HPDE6-E6E7 (cell line): ENCODE measurements at regions not wholly inside any gene's neighbourhood (a gene's known extent, or its start where the extent isn't known, plus 50 kb on each side); places are given as distances from the start of the nearest gene placed in this dataset.
"Not testable (repeated sequence)": the region's sequence is repeated elsewhere in the genome, so short reads cannot be mapped to it uniquely, and the experiment has no call there.

Experiments used
- DNase-seq: peaks from one replicate; pipeline ENCODE4 v3.0.0; 2011; ENCODE audit warnings: missing footprints; ENCODE audit errors: extremely low spot score

DNA sequence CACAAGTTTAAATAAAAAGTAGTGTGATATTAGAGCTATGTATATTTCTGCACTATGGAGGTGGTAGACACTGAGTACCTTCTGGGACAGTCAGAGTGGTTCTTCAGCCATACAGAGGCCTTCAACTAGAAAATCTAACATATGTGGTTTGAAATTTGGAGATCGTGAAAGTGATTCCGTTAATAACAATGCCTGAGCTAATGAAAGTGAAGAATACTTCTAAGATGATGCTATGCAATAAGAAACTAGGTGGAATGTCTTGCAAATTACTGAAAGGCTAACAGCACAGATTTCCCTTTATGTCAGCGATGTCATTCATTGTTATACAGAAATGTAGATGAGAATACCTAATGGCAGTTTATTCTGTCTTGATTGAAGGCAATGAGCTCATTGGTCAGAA, 1984.7 kb upstream of the RAG2 start:
- no peak for DNase-seq

DNA sequence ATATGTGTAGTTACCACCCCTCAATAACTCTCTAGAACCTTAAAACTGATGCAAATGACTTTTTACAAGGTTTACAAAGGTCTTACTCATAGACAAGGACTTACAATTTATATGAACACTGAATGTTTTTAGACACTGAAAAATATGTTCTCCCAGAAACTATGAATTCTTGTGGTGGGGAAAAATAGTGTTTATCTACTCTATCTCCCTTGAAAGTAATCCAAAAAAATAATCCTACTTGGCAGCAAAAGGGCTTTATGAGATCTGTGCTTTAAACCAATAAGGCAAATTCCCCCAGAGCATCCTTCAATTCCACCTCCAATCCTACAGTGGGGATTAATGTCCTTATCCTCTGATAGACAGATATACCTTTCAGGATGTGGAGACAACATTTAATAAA, 1984.1 kb upstream of the RAG2 start:
- DNase-seq: no peak

DNA sequence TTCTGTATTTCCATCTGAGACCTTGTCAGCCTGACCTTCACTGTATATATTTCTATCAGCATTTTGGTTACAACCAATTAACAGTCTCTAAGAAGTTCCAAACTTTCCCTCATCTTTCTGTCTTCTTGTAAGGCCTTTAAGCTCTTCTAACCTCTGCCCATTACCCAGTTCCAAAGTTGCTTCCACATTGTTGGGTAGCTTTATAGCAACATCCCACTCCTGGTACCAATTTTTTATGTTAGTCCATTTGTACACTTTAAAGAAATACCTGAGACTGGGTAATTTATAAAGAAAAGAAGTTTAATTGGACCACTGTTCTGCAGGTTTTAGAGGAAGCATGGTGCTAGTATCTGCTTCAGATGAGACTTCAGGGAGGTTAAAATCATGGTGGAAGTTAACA, 1979.7 kb upstream of the RAG2 start:
- DNase-seq: no peak

DNA sequence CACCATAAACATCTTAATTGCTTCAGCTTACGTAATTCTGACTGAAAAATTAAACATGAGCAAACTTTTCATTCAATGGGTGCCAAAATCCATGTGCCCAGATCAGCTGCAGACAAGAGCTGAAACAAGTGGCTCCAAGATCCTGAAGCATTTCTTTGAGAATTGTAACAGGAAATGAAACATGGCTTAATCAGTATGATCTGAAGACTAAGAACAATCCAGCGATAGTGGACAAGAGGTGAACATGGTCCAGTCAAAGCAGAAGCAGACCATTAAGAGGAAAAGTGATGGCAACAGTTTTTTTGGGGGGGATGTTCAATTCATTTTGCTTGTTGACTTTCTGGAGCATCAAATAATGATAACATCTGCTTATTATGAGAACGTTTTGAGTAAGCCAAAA, 1964.5 kb upstream of the RAG2 start:
- no peak for DNase-seq

DNA sequence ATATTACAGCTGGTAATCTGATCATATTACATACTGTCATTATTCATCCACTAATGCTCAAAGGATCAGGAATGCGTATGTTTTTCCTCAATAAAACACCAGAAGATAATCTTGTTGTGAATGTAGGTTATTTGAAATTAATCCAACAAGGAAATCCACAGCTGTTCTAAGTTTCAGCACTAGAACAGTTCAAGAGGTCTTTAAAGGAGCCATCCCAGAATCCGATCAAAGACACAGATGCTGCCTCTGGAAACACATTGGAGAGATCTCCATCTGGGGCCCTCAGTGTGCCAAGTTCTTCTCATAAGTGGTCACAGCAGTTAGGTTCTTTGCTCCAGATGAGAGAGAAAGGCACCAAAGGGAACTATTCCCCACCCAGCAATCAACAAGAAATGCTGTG, 1955.1 kb upstream of the RAG2 start:
- no peak for DNase-seq

DNA sequence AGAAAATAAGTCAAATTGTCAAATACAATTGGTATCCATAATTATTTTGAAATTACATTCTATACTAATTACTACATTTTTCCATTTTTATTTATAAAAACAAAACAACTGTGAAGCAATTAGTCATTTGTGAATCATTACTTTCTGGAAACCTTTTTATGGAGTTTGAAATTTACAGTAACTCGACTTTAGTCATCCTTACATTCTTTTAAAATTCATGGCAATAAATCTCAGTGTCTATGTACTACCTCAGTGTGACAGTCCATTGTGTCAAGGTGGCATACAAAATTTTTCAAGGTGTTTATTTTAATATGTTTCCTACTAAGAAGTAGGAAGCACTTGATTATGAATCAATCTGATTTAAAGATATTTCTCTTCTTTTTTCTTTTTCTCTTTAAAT, 1949.4 kb upstream of the RAG2 start:
- peak; percentile 3 for DNase-seq

DNA sequence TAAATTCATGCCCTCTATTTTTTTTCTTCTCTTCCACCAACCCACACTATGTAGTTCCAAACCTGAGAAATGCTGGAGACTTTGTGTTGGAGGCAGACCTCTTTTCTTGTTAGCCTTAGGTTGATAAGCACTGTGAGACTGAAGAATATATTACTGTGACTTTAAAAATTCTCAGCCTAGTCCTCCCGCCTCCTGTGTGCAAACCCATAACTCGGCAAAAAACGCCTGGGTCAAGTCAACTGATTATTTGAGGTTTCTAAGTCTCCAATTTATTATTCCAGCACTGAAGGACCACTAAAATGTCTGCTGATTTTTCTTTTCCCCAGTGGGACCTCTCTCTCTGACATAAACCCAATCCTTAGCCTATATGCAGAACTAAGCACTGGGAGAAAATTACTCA, 1946.0 kb upstream of the RAG2 start:
- DNase-seq: no peak

DNA sequence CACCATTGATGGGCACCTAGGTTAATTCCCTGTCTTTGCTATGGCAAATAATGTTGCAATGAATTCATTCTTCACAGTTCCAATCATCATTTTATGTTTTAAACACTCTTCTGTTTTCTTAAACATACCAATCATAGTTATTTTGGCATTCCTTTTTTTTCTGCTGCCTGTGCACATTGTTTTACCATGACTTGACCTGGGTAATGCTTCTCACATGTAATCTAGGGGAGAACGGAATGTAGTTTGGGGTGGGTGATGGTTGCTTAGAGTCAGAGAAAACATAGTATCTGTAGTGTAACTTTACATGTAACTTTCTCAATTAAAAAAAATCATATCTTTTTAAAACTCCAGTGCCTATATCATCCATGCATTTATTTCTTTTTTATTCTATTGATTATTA, 1945.3 kb upstream of the RAG2 start:
- no peak for DNase-seq

DNA sequence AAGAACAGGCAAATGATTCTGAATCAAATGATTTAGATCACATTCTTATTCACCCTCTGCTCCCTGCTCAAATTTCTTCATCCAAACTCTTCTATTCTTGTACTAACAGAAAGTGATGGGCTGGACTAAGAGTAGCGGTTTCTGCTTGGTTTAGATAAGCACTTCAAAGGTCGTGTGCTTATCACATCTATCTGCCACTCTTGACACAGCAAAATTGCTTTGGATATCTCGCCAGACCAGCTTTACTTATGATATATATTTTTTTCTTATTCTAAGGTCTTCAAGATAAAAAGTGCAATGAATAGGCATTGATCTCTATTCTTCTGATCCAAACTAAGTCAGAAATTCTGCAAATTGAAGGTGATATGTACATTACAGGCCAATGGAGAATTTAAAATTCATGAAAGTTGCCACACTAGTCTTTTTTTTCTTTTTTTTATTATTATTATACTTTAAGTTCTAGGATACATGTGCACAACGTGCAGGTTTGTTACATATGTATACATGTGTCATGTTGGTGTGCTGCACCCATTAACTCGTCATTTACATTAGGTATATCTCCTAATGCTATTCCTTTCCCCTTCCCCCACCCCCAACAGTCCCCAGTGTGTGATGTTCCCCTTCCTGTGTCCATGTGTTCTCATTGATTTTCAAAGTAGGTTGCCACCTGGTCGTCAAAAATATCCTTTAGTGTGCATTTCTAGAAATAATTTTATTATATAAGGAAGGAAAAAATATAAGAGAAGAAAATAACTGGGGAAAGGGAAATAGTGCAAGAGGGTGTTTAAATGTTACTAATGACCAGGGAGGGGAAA, 1941.0 kb upstream of the RAG2 start:
- no peak for DNase-seq

DNA sequence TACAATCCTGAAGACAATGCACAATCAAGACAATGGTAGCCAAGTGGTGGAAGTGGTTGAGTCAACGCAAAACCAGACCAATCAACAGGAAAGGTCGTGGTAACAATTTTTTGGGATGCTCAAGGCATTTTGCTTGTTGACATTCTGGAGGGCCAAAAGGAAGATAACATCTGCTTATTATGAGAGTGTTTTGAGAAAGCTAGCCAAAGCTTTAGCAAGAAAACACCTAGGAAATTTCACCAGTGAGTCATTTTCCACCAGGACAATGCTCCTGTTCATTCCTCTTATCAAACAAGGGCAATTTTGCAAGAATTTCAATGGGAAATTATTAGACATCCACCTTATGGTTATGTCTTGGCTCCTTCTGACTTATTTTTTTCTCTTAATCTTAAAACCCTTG, 1932.2 kb upstream of the RAG2 start:
- DNase-seq: no peak

DNA sequence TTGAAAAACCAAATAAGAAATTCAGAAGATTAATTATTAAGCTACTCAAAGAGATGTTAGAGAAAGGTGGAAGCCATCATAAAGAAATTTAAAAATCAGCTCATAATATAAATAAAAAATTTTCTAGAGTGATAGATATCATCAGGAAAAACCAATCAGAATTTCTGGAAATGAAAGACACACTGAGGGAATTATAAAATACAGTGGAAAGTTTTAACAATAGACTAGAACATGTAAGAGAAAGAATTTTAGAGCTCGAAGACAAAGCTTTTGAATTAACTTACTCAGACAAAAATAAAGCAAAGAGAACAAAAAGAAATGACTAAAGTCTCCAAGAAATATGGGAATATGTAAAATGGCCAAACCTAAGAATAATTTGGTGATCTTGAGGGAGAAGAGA, 1926.9 kb upstream of the RAG2 start:
- DNase-seq: no peak

DNA sequence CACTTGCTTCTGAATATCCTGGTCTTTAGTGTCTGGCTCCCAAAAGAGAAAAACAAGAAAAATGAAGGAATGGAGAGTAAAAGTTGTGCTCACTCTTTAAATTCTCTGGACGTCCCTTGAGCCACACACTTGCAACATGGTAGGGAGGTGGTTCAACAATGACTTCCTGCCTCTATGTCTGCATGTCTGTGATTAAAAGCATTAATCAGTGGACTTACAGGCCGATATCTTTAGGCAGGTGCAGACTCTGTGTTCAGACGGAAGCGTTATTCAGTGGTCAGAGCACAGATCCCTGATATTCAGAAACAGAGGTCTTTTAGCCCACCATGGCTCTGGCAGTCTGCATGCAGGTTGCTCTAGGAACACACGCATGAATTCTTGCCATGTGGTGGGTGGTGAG, 1920.0 kb upstream of the RAG2 start:
- no peak for DNase-seq

DNA sequence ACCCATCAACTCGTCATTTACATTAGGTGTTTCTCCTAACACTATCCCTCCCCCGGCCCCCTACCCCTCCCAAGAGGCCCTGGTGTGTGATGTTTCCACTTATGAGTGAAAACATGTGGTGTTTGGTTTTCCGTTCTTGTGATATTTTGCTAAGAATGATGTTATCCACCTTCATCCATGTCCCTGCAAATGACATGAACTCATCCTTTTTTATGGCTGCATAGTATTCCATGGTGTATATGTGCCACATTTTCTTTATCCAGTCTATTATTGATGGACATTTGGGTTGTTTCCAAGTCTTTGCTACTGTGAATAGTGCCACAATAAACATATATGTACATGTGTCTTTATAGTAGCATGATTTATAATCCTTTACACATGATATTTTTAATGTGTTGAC, 1914.8 kb upstream of the RAG2 start:
- DNase-seq: not testable (repeated sequence)

DNA sequence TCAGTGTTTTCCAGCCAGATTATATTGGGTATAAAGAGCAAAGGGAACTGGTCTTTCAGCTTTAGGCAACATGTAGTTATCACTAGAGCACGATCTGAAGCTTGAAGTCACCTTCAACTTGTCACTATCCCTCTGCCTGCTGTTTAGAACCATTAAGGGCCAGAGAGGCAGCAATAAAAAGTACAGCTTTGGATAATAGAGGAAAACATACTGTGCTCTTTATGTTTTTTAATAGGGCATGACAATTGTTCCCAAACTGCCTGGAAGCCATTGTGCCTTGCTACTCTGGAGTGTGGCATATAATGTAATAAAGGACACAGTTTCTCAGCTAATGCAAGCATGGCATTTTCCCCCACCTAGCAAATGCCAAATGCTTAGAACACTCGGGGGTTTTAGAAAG, 1912.0 kb upstream of the RAG2 start:
- DNase-seq: no peak

DNA sequence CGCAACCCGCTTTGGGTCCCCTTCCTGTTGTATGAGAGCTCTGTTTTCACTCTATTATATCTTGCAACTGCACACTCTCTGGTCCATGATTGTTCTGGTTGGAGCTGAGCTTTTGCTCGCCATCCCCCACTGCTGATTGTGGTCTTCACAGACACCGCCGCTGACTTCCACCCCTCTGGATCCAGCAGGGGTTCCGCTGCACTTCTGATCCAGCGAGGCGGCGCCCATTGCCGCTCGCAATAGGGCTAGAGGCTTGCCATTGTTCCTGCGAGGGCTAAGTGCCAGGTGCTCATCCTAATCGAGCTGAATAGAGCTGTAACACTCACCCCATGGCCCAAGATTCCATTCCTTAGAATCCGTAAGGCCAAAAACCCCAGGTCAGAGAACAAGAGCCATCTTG, 1905.8 kb upstream of the RAG2 start:
- DNase-seq: no peak

DNA sequence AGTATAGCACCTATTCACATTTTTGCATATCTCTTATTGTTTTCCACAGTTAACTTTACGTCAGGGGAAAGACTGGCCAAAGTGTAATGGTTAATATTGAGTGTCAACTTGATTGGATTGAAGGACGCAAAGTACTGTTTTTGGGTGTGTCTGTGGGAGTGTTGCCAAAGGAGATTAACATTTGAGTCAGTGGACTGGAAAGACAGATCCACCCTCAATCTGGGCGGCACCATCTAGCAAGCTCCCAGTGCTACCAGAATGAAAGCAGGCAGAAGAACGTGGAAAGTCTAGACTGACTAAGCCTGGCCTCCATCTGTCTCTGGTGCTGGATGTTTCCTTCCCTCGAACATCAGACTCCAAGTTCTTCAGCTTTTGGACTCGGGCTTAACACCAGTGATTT, 1900.7 kb upstream of the RAG2 start:
- no peak for DNase-seq

DNA sequence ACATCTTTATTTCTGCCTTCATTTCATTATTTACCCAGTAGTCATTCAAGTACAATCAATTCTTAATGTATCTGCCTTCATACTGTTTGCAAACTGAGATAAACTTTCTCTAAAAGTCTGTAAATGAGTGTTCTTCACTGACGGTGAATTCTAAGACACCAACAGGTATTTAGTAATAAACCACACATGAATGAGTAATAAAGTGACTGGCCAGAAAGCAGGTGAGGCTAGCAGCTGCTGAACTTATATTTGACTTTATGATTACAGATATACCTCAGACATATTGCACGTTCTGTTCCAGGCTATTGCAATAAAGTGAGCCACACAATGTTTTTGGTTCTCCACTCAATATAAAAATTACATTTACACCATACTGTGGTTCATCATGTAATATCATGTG, 1894.0 kb upstream of the RAG2 start:
- peak; percentile 1 for DNase-seq

DNA sequence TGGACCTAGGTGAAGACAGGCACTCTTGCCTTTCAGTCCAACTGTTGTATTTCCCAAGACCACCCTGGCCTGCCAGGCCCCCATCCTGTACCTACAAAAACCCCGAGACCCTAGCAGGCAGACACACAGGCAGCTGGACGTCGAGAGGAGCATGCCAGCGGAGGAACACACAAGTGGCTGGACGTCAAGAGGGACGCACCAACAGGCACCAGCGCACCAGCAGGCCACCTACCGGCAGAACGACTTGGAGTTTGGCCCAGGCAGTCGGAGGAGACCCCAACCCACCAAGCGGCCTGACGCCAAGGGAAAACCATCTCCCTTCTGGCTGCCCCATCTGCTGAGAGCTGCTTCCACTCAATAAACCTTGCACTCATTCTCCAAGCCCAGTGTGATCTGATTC, 1883.4 kb upstream of the RAG2 start:
- no peak for DNase-seq

DNA sequence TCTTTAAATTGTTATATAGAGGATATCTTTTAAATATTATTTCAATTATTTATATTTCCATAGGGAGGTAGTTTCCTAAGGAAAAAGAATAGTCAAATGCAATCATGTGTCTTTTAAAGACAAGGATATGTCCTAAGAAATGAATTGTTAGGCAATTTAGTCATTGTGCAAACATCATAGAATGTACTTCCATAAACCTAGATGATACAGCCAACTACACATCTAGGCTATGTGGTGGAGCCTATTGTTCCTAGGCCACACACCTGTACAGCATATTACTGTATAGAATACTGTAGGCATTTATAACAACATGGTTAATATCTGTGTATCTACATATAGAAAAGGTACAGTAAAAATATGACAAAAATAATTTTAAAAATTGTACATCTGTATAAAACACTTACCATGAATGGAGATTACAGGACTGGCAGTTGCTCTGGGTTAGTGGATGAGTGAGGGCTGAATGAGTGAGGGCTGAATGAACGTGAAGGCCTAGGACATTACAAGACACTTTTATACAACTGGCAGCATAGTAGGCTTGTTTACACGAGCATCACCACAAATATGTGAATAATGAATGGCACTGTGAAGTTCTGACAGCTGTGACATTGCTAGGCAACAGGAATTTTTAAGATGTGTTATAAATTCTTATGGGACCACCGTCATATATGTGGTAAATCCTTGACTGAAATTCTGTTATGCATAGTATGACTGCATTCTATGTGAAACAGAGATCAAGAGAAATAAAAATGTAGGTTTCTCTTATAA, 1879.0 kb upstream of the RAG2 start:
- no peak for DNase-seq

DNA sequence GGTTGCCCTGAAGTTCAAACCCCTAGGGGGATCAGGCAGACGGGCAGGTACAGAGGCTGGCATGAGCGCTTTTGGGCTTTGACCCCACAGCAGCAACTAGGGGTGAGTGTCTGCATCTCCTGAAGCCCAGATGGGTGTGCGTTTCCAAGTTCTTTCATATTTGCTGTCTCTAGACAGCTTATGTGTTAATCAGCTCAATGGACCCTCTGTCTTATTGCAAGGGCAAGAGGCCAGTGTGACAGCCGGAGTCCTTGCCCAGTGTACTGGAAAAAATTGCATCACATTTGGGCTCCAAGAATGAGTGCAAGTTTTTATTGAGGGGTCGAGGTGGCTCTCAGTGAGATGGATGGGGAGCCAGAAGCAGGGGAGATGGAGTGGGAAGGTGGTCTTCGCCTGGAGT, 1863.7 kb upstream of the RAG2 start:
- DNase-seq: no peak

DNA sequence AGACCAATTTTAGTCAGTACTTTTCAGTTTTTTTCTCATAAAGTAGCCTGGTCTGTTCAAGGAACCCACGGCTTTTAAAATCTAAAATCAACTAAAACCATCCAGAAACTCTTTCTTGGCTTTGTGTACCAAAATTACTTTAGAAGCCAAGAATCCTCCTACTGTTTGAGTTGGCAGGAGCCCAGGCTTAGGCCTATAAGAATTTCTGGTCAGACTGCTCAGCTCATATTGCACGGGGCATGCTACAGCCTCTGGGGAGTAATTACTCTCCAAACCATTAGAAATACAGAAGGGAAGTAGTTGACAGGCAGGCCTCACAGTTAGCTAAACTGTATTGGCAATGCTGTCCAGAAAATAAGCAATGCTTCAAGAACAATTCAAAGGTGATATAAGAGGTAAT, 1862.9 kb upstream of the RAG2 start:
- DNase-seq: peak; percentile 7

DNA sequence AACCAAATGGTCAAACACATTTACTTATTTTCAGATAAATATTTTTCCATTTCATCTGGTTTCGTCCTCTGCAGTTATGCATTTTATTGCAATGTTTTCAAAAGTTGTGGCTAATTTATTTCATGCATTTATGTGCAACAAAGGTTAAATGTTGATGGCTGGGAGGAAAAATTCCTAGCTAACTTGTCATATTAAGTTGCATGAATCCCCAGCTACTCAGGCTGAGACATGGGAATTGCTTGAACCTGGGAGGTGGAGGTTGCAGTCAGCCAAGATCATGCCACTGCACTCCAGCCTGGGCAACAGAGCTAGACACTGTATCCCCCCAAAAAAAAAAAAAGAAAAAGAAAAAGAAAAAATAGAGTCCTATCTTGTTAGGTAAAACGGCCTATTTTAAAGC, 1862.4 kb upstream of the RAG2 start:
- no peak for DNase-seq

DNA sequence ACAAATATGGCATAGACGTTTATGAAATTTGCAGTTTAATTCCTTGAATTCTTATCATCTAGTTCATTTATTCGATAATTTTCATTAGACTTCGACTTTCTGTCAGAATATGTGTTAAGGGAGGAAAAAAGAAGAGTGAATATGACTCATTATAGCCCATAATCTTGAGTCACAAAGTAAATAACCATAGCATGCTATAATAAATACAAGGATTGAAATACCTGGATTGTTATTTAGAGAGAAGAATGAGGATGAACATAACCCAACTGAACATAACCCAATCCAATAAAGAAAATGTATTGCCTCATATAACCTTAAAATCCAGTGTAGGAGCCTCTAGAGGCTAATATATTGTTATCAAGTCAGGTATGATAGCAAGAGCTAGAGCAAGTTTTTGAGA, 1858.3 kb upstream of the RAG2 start:
- no peak for DNase-seq

DNA sequence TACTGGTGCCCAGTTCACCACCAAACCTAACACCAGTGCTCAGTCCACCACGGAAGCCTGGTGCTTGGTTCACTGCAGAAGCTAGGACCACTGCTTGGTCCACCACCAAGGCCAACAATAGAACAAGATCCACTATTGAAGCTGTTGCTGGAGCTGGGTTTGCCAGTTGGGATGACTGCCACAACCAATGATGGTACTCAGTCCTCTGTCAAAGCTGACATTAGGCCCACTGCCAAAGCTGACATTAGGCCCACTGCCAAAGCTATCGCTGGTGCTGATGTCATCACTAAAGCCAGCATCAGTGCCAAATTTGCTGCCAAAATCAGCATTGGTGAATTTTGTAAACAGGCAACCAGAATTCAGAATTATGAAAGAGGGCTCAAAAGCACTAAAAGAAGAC, 1850.2 kb upstream of the RAG2 start:
- no peak for DNase-seq
